ENCODE measurements at regions not wholly inside any gene's neighbourhood (a gene's known extent, or its start where the extent isn't known, plus 50 kb on each side); places are given as distances from the start of the nearest gene placed in this dataset.
"Not testable (repeated sequence)": the region's sequence is repeated elsewhere in the genome, so short reads cannot be mapped to it uniquely, and the experiment has no call there.

- H3K4me3 Mint-ChIP-seq; CTCF ChIA-PET; H3K4me1 ChIP-seq (ENCODE audit: control insufficient read depth in 2 of 2, insufficient read depth in 2 of 2, low read length in 2 of 2); H3K27me3 ChIP-seq (ENCODE audit: control insufficient read depth in 2 of 2, insufficient read depth in 2 of 2, low read length in 2 of 2); H3K27me3 Mint-ChIP-seq; POLR2A ChIA-PET; H3K27ac Mint-ChIP-seq; H3K4me1 Mint-ChIP-seq; H3K9me3 Mint-ChIP-seq; DNase-seq; H3K9me3 ChIP-seq (ENCODE audit: control insufficient read depth in 2 of 3, low read length in 3 of 3); H3K36me3 Mint-ChIP-seq; H3K36me3 ChIP-seq (ENCODE audit: control insufficient read depth in 2 of 3, insufficient read depth in 3 of 3, low read length in 3 of 3); H3K27ac ChIP-seq (ENCODE audit: low read depth, low read length); H3K4me3 ChIP-seq (ENCODE audit: low read length); intact Hi-C loops (cut with micrococcal nuclease): not testable (repeated sequence)
- peak; percentile 68 for ATAC-seq
These were observed 67.5 kb downstream of the NPIPB11 start for GRCh38 chr16:29338821-29339700.

- DNase-seq; H3K4me3 Mint-ChIP-seq; H3K9me3 Mint-ChIP-seq; H3K4me3 ChIP-seq (ENCODE audit: low read length); H3K4me1 Mint-ChIP-seq; intact Hi-C loops (cut with micrococcal nuclease); H3K36me3 Mint-ChIP-seq; H3K27me3 Mint-ChIP-seq; H3K27ac Mint-ChIP-seq; H3K9me3 ChIP-seq (ENCODE audit: control insufficient read depth in 2 of 3, low read length in 3 of 3); H3K36me3 ChIP-seq (ENCODE audit: control insufficient read depth in 2 of 3, insufficient read depth in 3 of 3, low read length in 3 of 3); H3K27ac ChIP-seq (ENCODE audit: low read depth, low read length); POLR2A ChIA-PET; H3K4me1 ChIP-seq (ENCODE audit: control insufficient read depth in 2 of 2, insufficient read depth in 2 of 2, low read length in 2 of 2); CTCF ChIA-PET; H3K27me3 ChIP-seq (ENCODE audit: control insufficient read depth in 2 of 2, insufficient read depth in 2 of 2, low read length in 2 of 2): not testable (repeated sequence)
- ATAC-seq: peak; percentile 37
These were observed 69.1 kb downstream of the NPIPB11 start for GRCh38 chr16:29337385-29337901.

GRCh38 chr16:29335549-29335846, 71.0 kb downstream of the NPIPB11 start:
- H3K36me3 Mint-ChIP-seq; CTCF ChIA-PET; H3K9me3 ChIP-seq (ENCODE audit: control insufficient read depth in 2 of 3, low read length in 3 of 3); H3K27me3 ChIP-seq (ENCODE audit: control insufficient read depth in 2 of 2, insufficient read depth in 2 of 2, low read length in 2 of 2); DNase-seq; intact Hi-C loops (cut with micrococcal nuclease); H3K27ac ChIP-seq (ENCODE audit: low read depth, low read length); H3K4me3 Mint-ChIP-seq; H3K4me1 ChIP-seq (ENCODE audit: control insufficient read depth in 2 of 2, insufficient read depth in 2 of 2, low read length in 2 of 2); H3K4me3 ChIP-seq (ENCODE audit: low read length); POLR2A ChIA-PET; H3K9me3 Mint-ChIP-seq; H3K27me3 Mint-ChIP-seq; H3K36me3 ChIP-seq (ENCODE audit: control insufficient read depth in 2 of 3, insufficient read depth in 3 of 3, low read length in 3 of 3); H3K4me1 Mint-ChIP-seq: not testable (repeated sequence)
- ATAC-seq: peak; percentile 68
- H3K27ac Mint-ChIP-seq: peak overlapping the region in 1 of 9 donors; percentile 80

- H3K4me1 ChIP-seq (ENCODE audit: control insufficient read depth in 2 of 2, insufficient read depth in 2 of 2, low read length in 2 of 2); POLR2A ChIA-PET; H3K36me3 ChIP-seq (ENCODE audit: control insufficient read depth in 2 of 3, insufficient read depth in 3 of 3, low read length in 3 of 3); H3K27ac ChIP-seq (ENCODE audit: low read depth, low read length); CTCF ChIA-PET; ATAC-seq; DNase-seq; H3K27me3 ChIP-seq (ENCODE audit: control insufficient read depth in 2 of 2, insufficient read depth in 2 of 2, low read length in 2 of 2); H3K36me3 Mint-ChIP-seq; H3K27me3 Mint-ChIP-seq; H3K4me3 ChIP-seq (ENCODE audit: low read length); H3K9me3 ChIP-seq (ENCODE audit: control insufficient read depth in 2 of 3, low read length in 3 of 3); intact Hi-C loops (cut with micrococcal nuclease); H3K9me3 Mint-ChIP-seq; H3K4me3 Mint-ChIP-seq; H3K4me1 Mint-ChIP-seq: not testable (repeated sequence)
- peak overlapping the region in 2 of 9 donors; percentile 38 to 89 for H3K27ac Mint-ChIP-seq
These were observed 71.5 kb downstream of the NPIPB11 start for GRCh38 chr16:29334776-29335548.

GRCh38 chr16:29333492-29334097, 72.9 kb downstream of the NPIPB11 start:
- H3K4me3 ChIP-seq (ENCODE audit: low read length); H3K36me3 Mint-ChIP-seq; H3K9me3 Mint-ChIP-seq; H3K27ac ChIP-seq (ENCODE audit: low read depth, low read length); ATAC-seq; CTCF ChIA-PET; intact Hi-C loops (cut with micrococcal nuclease); H3K4me1 Mint-ChIP-seq; H3K36me3 ChIP-seq (ENCODE audit: control insufficient read depth in 2 of 3, insufficient read depth in 3 of 3, low read length in 3 of 3); H3K27ac Mint-ChIP-seq; H3K4me3 Mint-ChIP-seq; H3K9me3 ChIP-seq (ENCODE audit: control insufficient read depth in 2 of 3, low read length in 3 of 3); H3K4me1 ChIP-seq (ENCODE audit: control insufficient read depth in 2 of 2, insufficient read depth in 2 of 2, low read length in 2 of 2); H3K27me3 Mint-ChIP-seq; H3K27me3 ChIP-seq (ENCODE audit: control insufficient read depth in 2 of 2, insufficient read depth in 2 of 2, low read length in 2 of 2); POLR2A ChIA-PET; DNase-seq: not testable (repeated sequence)

- H3K36me3 Mint-ChIP-seq; H3K27ac Mint-ChIP-seq; H3K36me3 ChIP-seq (ENCODE audit: control insufficient read depth in 2 of 3, insufficient read depth in 3 of 3, low read length in 3 of 3); H3K4me1 ChIP-seq (ENCODE audit: control insufficient read depth in 2 of 2, insufficient read depth in 2 of 2, low read length in 2 of 2); H3K27me3 Mint-ChIP-seq; intact Hi-C loops (cut with micrococcal nuclease); H3K9me3 Mint-ChIP-seq; POLR2A ChIA-PET; CTCF ChIA-PET; H3K9me3 ChIP-seq (ENCODE audit: control insufficient read depth in 2 of 3, low read length in 3 of 3); H3K27me3 ChIP-seq (ENCODE audit: control insufficient read depth in 2 of 2, insufficient read depth in 2 of 2, low read length in 2 of 2); DNase-seq; H3K4me3 Mint-ChIP-seq; H3K4me3 ChIP-seq (ENCODE audit: low read length); H3K4me1 Mint-ChIP-seq; H3K27ac ChIP-seq (ENCODE audit: low read depth, low read length); ATAC-seq: not testable (repeated sequence)
These were observed 75.9 kb downstream of the NPIPB11 start for GRCh38 chr16:29330623-29331022.

Data from naive thymus-derived CD4-positive, alpha-beta T cell (primary cell).